NB4 (cell line): ENCODE measurements at regions not wholly inside any gene's neighbourhood (a gene's known extent, or its start where the extent isn't known, plus 50 kb on each side); places are given as distances from the start of the nearest gene placed in this dataset.

Experiments
- CTCF ChIP-seq: IDR thresholded peaks from one replicate; pipeline ENCODE4 v1.5.1; 2012; ENCODE audit warnings: low read depth, low read length
- POLR2A ChIP-seq: IDR thresholded peaks from 2 replicates; pipeline ENCODE4 v1.6.1; 2011; ENCODE audit warnings: mild to moderate bottlenecking; ENCODE audit not compliant: insufficient read length; ENCODE audit errors: extremely low read depth

- TF ChIP-seq CTCF (no peak), POLR2A (no peak)
These were observed 130.9 kb upstream of the HSD17B12 start for GRCh38 chr11:43549624-43550023.
